Tibial artery (tissue), 4 donors: ENCODE measurements at regions not wholly inside any gene's neighbourhood (a gene's known extent, or its start where the extent isn't known, plus 50 kb on each side); places are given as distances from the start of the nearest gene placed in this dataset.

Experiments used
- DNase-seq, 2 donors: peaks; one replicate each; pipeline ENCODE4 v3.0.0-alpha.2; 2019
- H3K27ac ChIP-seq, 2 donors: fragments of 200-600 bp; sonication (generic) in 1 of 2; 1 replicate in 1 of 2; 2 replicates in 1 of 2; pipeline ENCODE4 v1.5.1; 2018 to 2019; ENCODE audit warnings: mild to moderate bottlenecking in 1 of 2
- H3K27me3 ChIP-seq, 2 donors: fragments of 200-600 bp; sonication (generic) in 1 of 2; one replicate each; pipeline versions ENCODE4 v1.5.1 to v1.6.0; 2016 to 2019
- H3K36me3 ChIP-seq, 3 donors: fragments of 200-600 bp; sonication (generic) in 2 of 3; one replicate each; pipeline ENCODE4 v1.5.1; 2016 to 2019; ENCODE audit warnings: mild to moderate bottlenecking in 2 of 3
- H3K4me1 ChIP-seq, 4 donors: fragments of 200-600 bp; sonication (generic) in 2 of 4; 1 replicate in 3 of 4; 2 replicates in 1 of 4; pipeline ENCODE4 v1.5.1; 2016 to 2019
- H3K4me3 ChIP-seq, 2 donors: fragments of 200-600 bp; sonication (generic) in 1 of 2; 1 replicate in 1 of 2; 2 replicates in 1 of 2; pipeline ENCODE4 v1.5.1; 2018 to 2019; ENCODE audit warnings: mild to moderate bottlenecking in 2 of 2
- H3K9me3 ChIP-seq, 3 donors: fragments of 200-600 bp; sonication (generic) in 1 of 3; one replicate each; pipeline ENCODE4 v1.5.1; 2016 to 2019
- CTCF ChIP-seq, 2 experiments: fragments of 200-600 bp in 1 of 2; fragments of 450-650 bp in 1 of 2; IDR thresholded peaks; one replicate each; pipeline ENCODE4 v1.5.1; 2017 to 2019; ENCODE audit warnings: antibody characterized with exemption in 2 of 2, mild to moderate bottlenecking in 1 of 2, moderate library complexity in 1 of 2
- intact Hi-C: fragments of 100-400 bp; cut with DNase I; formaldehyde crosslinking; loops from one replicate; pipeline ENCODE4 v1.15.0; 2023; ENCODE audit warnings: low total_unique reads

GRCh38 chr1:82950606-82951200 lies 1048.2 kb downstream of the TTLL7 start:
- no peak for DNase-seq
- no peaks in the 10 kb centered on the region for H3K4me1 ChIP-seq
- TF ChIP-seq CTCF (IDR thresholded peaks at IDR 0.05) = no peak
- no peaks in the 10 kb centered on the region for H3K27me3 ChIP-seq
- H3K4me3 ChIP-seq = no peak overlapping the region
- no peak overlapping the region for H3K27ac ChIP-seq
- intact Hi-C loops = no loop called here
- H3K36me3 ChIP-seq = no peaks in the 10 kb centered on the region
- H3K9me3 ChIP-seq = no peaks in the 10 kb centered on the region

- no peak for DNase-seq
- intact Hi-C loops = no loop called here
- no peaks in the 10 kb centered on the region for H3K27me3 ChIP-seq
- H3K4me1 ChIP-seq = no peaks in the 10 kb centered on the region
- H3K4me3 ChIP-seq = no peak overlapping the region
- H3K9me3 ChIP-seq = no peaks in the 10 kb centered on the region
- TF ChIP-seq CTCF (IDR thresholded peaks at IDR 0.05) = no peak
- no peaks in the 10 kb centered on the region for H3K36me3 ChIP-seq
- H3K27ac ChIP-seq = no peak overlapping the region
Measured at GRCh38 chr1:82948386-82948785, 1050.5 kb downstream of the TTLL7 start.

DNA sequence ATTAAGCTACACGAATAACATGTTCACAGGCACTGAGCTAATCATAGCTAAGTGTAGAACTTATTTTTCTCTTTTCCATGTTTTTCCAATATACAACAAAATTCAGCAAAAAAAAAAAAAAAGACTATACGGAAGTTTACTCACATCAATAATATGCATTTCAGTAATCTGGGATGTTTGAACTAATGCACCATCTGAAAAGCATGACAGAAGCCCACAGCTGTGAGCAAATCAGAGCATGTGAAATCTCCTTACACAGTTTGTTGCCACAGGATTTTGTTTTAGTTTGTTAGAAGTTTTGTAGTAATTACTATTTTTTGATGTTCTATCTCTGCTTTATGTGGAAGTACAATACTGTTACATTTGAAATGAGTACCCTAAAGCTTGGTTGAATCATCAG lies 1051.7 kb downstream of the TTLL7 start:
- no peak for DNase-seq
- Histone ChIP-seq H3K36me3 (no peaks in the 10 kb centered on the region), H3K4me3 (no peak overlapping the region), H3K4me1 (no peaks in the 10 kb centered on the region), H3K27ac (no peak overlapping the region), H3K27me3 (no peaks in the 10 kb centered on the region), H3K9me3 (no peaks in the 10 kb centered on the region)
- intact Hi-C loops = no loop called here
- TF ChIP-seq CTCF (IDR thresholded peaks at IDR 0.05) = no peak

GRCh38 chr1:82946096-82946605 lies 1052.8 kb downstream of the TTLL7 start:
- no peak for TF ChIP-seq CTCF (IDR thresholded peaks at IDR 0.05)
- Histone ChIP-seq H3K36me3 (no peaks in the 10 kb centered on the region), H3K9me3 (no peaks in the 10 kb centered on the region), H3K4me3 (no peak overlapping the region), H3K27ac (no peak overlapping the region), H3K27me3 (no peaks in the 10 kb centered on the region), H3K4me1 (no peaks in the 10 kb centered on the region)
- DNase-seq = no peak
- intact Hi-C loops = no loop called here

GRCh38 chr1:82944822-82945221 lies 1054.1 kb downstream of the TTLL7 start:
- no peak for TF ChIP-seq CTCF (IDR thresholded peaks at IDR 0.05)
- H3K27ac ChIP-seq = no peak overlapping the region
- H3K9me3 ChIP-seq = no peaks in the 10 kb centered on the region
- no peaks in the 10 kb centered on the region for H3K36me3 ChIP-seq
- H3K4me3 ChIP-seq = no peak overlapping the region
- intact Hi-C loops = no loop called here
- DNase-seq = no peak
- H3K4me1 ChIP-seq = no peaks in the 10 kb centered on the region
- no peaks in the 10 kb centered on the region for H3K27me3 ChIP-seq

- no peaks in the 10 kb centered on the region for H3K4me1 ChIP-seq
- no peak overlapping the region for H3K27ac ChIP-seq
- no peak for TF ChIP-seq CTCF (IDR thresholded peaks at IDR 0.05)
- no peaks in the 10 kb centered on the region for H3K9me3 ChIP-seq
- H3K27me3 ChIP-seq = no peaks in the 10 kb centered on the region
- H3K4me3 ChIP-seq = no peak overlapping the region
- DNase-seq = peak in 1 of 2 donors; percentile 34
- H3K36me3 ChIP-seq = no peaks in the 10 kb centered on the region
- intact Hi-C loops = no loop called here
Measured at GRCh38 chr1:82934074-82934473, 1064.9 kb downstream of the TTLL7 start.
